HEK293 (cell line): ENCODE measurements at regions not wholly inside any gene's neighbourhood (a gene's known extent, or its start where the extent isn't known, plus 50 kb on each side); places are given as distances from the start of the nearest gene placed in this dataset.

Experiments
- CTCF ChIA-PET: fragments of 350-600 bp; formaldehyde crosslinking; extraction: SDS; loops from one replicate; lab custom pipeline; 2021; ENCODE audit warnings: antibody characterized with exemption; lab: Yijun Ruan, JAX
- POLR2A ChIA-PET: fragments of 300-600 bp; formaldehyde crosslinking; extraction: SDS; loops from one replicate; lab custom pipeline; 2020; ENCODE audit warnings: antibody characterized with exemption, inconsistent platforms; lab: Yijun Ruan, JAX
- H3K27ac ChIP-seq: fragments of 200-500 bp; sonication (Bioruptor generic); 2 replicates; pipeline ENCODE4 v1.5.1; 2014; ENCODE audit warnings: low read depth, low read length, control low read depth, inconsistent platforms; ENCODE audit errors: extremely low read depth
- H3K36me3 ChIP-seq, 2 experiments: fragments of 200-500 bp in 1 of 2; sonication (Bioruptor generic) in 1 of 2; 1 replicate in 1 of 2; 2 replicates in 1 of 2; pipeline ENCODE4 v1.5.1; 2014 to 2017; ENCODE audit warnings: inconsistent platforms in 2 of 2, low read length in 2 of 2; ENCODE audit not compliant: control insufficient read depth in 2 of 2, insufficient read depth in 1 of 2
- H3K4me1 ChIP-seq: fragments of 200-500 bp; sonication (Bioruptor generic); 2 replicates; pipeline ENCODE4 v1.5.1; 2014; ENCODE audit warnings: mild to moderate bottlenecking, low read length, inconsistent platforms; ENCODE audit not compliant: control insufficient read depth, insufficient read depth
- H3K4me3 ChIP-seq: 2 replicates; pipeline ENCODE4 v1.5.1; 2011; ENCODE audit warnings: low read depth, mild to moderate bottlenecking, control low read depth, low read length, moderate library complexity
- H3K9me3 ChIP-seq: fragments of 200-500 bp; sonication (Bioruptor generic); 2 replicates; pipeline ENCODE4 v1.5.1; 2014; ENCODE audit warnings: low read depth, low read length, inconsistent platforms; ENCODE audit not compliant: control insufficient read depth, insufficient read depth
- HOXC10 ChIP-seq: sonication (generic); formaldehyde crosslinking; IDR thresholded peaks from 2 replicates; pipeline ENCODE4 v1.8.1; 2023; ENCODE audit warnings: mild to moderate bottlenecking, missing genetic modification reagents
- KLF1 ChIP-seq: fragments of 450-650 bp; formaldehyde crosslinking; IDR thresholded peaks from 2 replicates; pipeline ENCODE4 v1.5.1; 2016; ENCODE audit warnings: missing biosample characterization, missing genetic modification characterization
- OSR2 ChIP-seq: fragments of 450-650 bp; formaldehyde crosslinking; IDR thresholded peaks from 2 replicates; pipeline ENCODE4 v1.5.1; 2016; ENCODE audit warnings: missing biosample characterization, missing genetic modification characterization
- ZBTB1 ChIP-seq: fragments of 450-650 bp; formaldehyde crosslinking; IDR thresholded peaks from 2 replicates; pipeline ENCODE4 v1.5.1; 2016; ENCODE audit warnings: missing biosample characterization, missing genetic modification characterization
- ZFP37 ChIP-seq: fragments of 450-650 bp; formaldehyde crosslinking; IDR thresholded peaks from 2 replicates; pipeline ENCODE4 v1.5.1; 2016; ENCODE audit warnings: missing biosample characterization, missing genetic modification characterization
- ZNF248 ChIP-seq: fragments of 450-650 bp; formaldehyde crosslinking; IDR thresholded peaks from 2 replicates; pipeline ENCODE4 v1.5.1; 2017; ENCODE audit warnings: missing biosample characterization, missing genetic modification characterization
- ZNF350 ChIP-seq: fragments of 450-650 bp; formaldehyde crosslinking; IDR thresholded peaks from 2 replicates; pipeline ENCODE4 v1.5.0; 2017; ENCODE audit warnings: missing biosample characterization, mild to moderate bottlenecking, missing genetic modification characterization
- ZNF37A ChIP-seq: fragments of 450-650 bp; IDR thresholded peaks from 2 replicates; pipeline ENCODE4 v1.5.1; 2018; ENCODE audit warnings: missing biosample characterization, missing genetic modification characterization
- ZNF473 ChIP-seq: fragments of 450-650 bp; formaldehyde crosslinking; IDR thresholded peaks from 2 replicates; pipeline ENCODE4 v1.5.1; 2017; ENCODE audit warnings: missing biosample characterization, missing genetic modification characterization
- ZNF521 ChIP-seq: fragments of 450-650 bp; formaldehyde crosslinking; IDR thresholded peaks from 2 replicates; pipeline ENCODE4 v1.5.1; 2017; ENCODE audit warnings: missing biosample characterization, mild to moderate bottlenecking, missing genetic modification characterization
- ZNF610 ChIP-seq: fragments of 450-650 bp; formaldehyde crosslinking; IDR thresholded peaks from 2 replicates; pipeline ENCODE4 v1.5.1; 2016; ENCODE audit warnings: missing biosample characterization, missing genetic modification characterization, borderline replicate concordance
- ZNF623 ChIP-seq: fragments of 450-650 bp; formaldehyde crosslinking; IDR thresholded peaks from 2 replicates; pipeline ENCODE4 v1.5.1; 2016; ENCODE audit warnings: missing biosample characterization, missing genetic modification characterization
- ZNF626 ChIP-seq: fragments of 450-650 bp; sonication (Bioruptor Pico); formaldehyde crosslinking; IDR thresholded peaks from 2 replicates; pipeline ENCODE4 v1.5.1; 2018; ENCODE audit warnings: missing biosample characterization, missing genetic modification characterization, inconsistent platforms
- ZNF792 ChIP-seq: fragments of 450-650 bp; formaldehyde crosslinking; IDR thresholded peaks from 2 replicates; pipeline ENCODE4 v1.5.1; 2016; ENCODE audit warnings: missing biosample characterization, missing genetic modification characterization
- TF ChIP-seq, protein P1 (sequence below): fragments of 450-650 bp; formaldehyde crosslinking; IDR thresholded peaks from 2 replicates; pipeline ENCODE4 v1.5.1; 2017; ENCODE audit warnings: missing biosample characterization, missing genetic modification characterization
- TF ChIP-seq, protein P2 (sequence below): fragments of 450-650 bp; formaldehyde crosslinking; IDR thresholded peaks from 2 replicates; pipeline ENCODE4 v1.5.1; 2016; ENCODE audit warnings: missing biosample characterization, missing genetic modification characterization, low read depth
- TF ChIP-seq, protein P3 (sequence below): fragments of 450-650 bp; formaldehyde crosslinking; IDR thresholded peaks from 2 replicates; pipeline ENCODE4 v1.5.1; 2016; ENCODE audit warnings: missing biosample characterization, missing genetic modification characterization, borderline replicate concordance
- TF ChIP-seq, protein P4 (sequence below): fragments of 450-650 bp; formaldehyde crosslinking; IDR thresholded peaks from 2 replicates; pipeline ENCODE4 v1.5.1; 2016; ENCODE audit warnings: missing biosample characterization, missing genetic modification characterization
- TF ChIP-seq, protein P5 (sequence below): fragments of 450-650 bp; formaldehyde crosslinking; IDR thresholded peaks from 2 replicates; pipeline ENCODE4 v1.5.1; 2016; ENCODE audit warnings: missing biosample characterization, missing genetic modification characterization
- TF ChIP-seq, protein P6 (sequence below): fragments of 450-650 bp; formaldehyde crosslinking; IDR thresholded peaks from 2 replicates; pipeline ENCODE4 v1.5.1; 2016; ENCODE audit warnings: missing biosample characterization, missing genetic modification characterization
- TF ChIP-seq, protein P7 (sequence below): sonication (generic); formaldehyde crosslinking; IDR thresholded peaks from 2 replicates; pipeline ENCODE4 v1.8.1; 2022; ENCODE audit warnings: mild to moderate bottlenecking, moderate library complexity, missing genetic modification reagents

DNA sequence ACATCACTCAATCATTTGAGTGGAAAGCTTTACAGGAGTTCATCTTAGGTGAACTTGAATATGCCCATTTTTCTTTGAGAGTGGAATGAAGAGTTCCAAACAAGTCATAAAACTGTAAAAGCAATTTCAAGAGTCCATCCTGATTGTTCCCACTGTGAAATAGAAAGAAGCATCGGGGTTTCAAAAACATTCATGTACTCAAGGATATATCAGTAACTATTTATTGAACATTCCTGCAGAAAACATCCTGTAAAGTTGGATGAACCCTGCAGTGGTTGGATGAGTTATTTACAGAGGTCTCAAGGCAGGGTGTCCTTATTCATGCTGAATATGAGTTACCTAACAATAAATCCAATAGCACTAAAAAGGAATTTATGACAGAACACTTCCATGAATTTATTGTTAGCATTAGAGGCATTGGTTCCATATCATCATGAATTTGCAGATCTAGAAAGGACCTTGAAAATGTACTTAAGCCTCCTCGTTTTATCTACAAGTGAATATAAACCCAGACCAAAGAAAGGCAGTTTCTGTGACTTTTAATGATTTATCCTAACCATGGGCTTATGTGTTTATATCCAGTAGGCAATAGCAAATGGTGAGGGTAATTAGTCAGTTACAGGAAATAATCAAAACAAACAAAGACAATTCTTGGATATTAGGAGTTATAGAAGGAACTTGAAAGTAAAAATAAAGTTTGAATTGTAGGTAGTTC lies 361.9 kb upstream of the KCNMB2 start:
- no peaks in the 10 kb centered on the region for H3K9me3 ChIP-seq
- ChIA-PET POLR2A (no interaction called here), CTCF (no interaction called here)
- no peaks in the 10 kb centered on the region for H3K4me1 ChIP-seq
- no peaks in the 10 kb centered on the region for H3K36me3 ChIP-seq
- H3K27ac ChIP-seq = no peak overlapping the region
- TF ChIP-seq OSR2 (no peak), ZNF792 (tag by site-specific recombination) (no peak), ZNF37A (tag by site-specific recombination) (no peak), ZNF473 (tag by site-specific recombination) (no peak)
- TF ChIP-seq, protein P1, sequence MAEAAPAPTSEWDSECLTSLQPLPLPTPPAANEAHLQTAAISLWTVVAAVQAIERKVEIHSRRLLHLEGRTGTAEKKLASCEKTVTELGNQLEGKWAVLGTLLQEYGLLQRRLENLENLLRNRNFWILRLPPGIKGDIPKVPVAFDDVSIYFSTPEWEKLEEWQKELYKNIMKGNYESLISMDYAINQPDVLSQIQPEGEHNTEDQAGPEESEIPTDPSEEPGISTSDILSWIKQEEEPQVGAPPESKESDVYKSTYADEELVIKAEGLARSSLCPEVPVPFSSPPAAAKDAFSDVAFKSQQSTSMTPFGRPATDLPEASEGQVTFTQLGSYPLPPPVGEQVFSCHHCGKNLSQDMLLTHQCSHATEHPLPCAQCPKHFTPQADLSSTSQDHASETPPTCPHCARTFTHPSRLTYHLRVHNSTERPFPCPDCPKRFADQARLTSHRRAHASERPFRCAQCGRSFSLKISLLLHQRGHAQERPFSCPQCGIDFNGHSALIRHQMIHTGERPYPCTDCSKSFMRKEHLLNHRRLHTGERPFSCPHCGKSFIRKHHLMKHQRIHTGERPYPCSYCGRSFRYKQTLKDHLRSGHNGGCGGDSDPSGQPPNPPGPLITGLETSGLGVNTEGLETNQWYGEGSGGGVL (tag by site-specific recombination) = no peak
- TF ChIP-seq, protein P2, sequence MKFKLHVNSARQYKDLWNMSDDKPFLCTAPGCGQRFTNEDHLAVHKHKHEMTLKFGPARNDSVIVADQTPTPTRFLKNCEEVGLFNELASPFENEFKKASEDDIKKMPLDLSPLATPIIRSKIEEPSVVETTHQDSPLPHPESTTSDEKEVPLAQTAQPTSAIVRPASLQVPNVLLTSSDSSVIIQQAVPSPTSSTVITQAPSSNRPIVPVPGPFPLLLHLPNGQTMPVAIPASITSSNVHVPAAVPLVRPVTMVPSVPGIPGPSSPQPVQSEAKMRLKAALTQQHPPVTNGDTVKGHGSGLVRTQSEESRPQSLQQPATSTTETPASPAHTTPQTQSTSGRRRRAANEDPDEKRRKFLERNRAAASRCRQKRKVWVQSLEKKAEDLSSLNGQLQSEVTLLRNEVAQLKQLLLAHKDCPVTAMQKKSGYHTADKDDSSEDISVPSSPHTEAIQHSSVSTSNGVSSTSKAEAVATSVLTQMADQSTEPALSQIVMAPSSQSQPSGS = no peak
- no peak overlapping the region for H3K4me3 ChIP-seq

DNA sequence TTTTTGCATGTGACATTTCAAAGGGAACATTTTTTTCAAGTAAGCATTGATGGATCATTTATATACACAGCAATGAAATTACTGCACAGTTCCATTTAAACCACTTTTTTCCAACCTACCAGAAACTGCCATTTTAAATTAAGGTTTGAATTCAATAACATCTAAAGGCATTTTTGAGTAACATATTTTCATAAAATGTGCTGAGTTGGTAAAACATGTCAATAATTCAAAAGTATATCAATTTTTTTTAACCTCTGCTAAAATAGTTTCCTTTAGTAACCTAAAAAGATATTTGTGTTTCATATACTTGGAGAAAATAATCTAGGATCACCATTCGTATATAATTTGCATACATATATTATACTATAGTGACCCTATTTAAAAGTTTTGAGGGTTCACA lies 355.1 kb upstream of the KCNMB2 start:
- POLR2A ChIA-PET = no interaction called here
- Histone ChIP-seq H3K27ac (no peak overlapping the region), H3K9me3 (no peaks in the 10 kb centered on the region), H3K4me1 (no peaks in the 10 kb centered on the region), H3K36me3 (no peaks in the 10 kb centered on the region), H3K4me3 (no peak overlapping the region)
- CTCF ChIA-PET = interaction anchor here (0.6 kb wide), 1 partner anchor 195 kb away, joined by 4 read pairs; no protein-coding TSS in a partner anchor
- TF ChIP-seq, protein P3, sequence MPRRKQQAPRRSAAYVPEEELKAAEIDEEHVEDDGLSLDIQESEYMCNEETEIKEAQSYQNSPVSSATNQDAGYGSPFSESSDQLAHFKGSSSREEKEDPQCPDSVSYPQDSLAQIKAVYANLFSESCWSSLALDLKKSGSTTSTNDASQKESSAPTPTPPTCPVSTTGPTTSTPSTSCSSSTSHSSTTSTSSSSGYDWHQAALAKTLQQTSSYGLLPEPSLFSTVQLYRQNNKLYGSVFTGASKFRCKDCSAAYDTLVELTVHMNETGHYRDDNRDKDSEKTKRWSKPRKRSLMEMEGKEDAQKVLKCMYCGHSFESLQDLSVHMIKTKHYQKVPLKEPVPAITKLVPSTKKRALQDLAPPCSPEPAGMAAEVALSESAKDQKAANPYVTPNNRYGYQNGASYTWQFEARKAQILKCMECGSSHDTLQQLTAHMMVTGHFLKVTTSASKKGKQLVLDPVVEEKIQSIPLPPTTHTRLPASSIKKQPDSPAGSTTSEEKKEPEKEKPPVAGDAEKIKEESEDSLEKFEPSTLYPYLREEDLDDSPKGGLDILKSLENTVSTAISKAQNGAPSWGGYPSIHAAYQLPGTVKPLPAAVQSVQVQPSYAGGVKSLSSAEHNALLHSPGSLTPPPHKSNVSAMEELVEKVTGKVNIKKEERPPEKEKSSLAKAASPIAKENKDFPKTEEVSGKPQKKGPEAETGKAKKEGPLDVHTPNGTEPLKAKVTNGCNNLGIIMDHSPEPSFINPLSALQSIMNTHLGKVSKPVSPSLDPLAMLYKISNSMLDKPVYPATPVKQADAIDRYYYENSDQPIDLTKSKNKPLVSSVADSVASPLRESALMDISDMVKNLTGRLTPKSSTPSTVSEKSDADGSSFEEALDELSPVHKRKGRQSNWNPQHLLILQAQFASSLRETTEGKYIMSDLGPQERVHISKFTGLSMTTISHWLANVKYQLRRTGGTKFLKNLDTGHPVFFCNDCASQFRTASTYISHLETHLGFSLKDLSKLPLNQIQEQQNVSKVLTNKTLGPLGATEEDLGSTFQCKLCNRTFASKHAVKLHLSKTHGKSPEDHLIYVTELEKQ (tag by site-specific recombination) = no peak
- TF ChIP-seq ZNF626 (tag by site-specific recombination) = no peak
- TF ChIP-seq, protein P4, sequence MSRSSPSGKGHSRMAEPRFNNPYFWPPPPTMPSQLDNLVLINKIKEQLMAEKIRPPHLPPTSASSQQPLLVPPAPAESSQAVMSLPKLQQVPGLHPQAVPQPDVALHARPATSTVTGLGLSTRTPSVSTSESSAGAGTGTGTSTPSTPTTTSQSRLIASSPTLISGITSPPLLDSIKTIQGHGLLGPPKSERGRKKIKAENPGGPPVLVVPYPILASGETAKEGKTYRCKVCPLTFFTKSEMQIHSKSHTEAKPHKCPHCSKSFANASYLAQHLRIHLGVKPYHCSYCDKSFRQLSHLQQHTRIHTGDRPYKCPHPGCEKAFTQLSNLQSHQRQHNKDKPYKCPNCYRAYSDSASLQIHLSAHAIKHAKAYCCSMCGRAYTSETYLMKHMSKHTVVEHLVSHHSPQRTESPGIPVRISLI (tag by site-specific recombination) = no peak
- no peak for TF ChIP-seq ZNF623
- no peak for TF ChIP-seq ZNF521
- no peak for TF ChIP-seq ZNF610 (tag by site-specific recombination)
- TF ChIP-seq ZNF248 (tag by site-specific recombination) = no peak
- TF ChIP-seq KLF1 (tag by site-specific recombination) = no peak
- no peak for TF ChIP-seq ZFP37 (tag by site-specific recombination)
- TF ChIP-seq, protein P5, sequence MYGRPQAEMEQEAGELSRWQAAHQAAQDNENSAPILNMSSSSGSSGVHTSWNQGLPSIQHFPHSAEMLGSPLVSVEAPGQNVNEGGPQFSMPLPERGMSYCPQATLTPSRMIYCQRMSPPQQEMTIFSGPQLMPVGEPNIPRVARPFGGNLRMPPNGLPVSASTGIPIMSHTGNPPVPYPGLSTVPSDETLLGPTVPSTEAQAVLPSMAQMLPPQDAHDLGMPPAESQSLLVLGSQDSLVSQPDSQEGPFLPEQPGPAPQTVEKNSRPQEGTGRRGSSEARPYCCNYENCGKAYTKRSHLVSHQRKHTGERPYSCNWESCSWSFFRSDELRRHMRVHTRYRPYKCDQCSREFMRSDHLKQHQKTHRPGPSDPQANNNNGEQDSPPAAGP (tag by site-specific recombination) = no peak
- TF ChIP-seq, protein P6, sequence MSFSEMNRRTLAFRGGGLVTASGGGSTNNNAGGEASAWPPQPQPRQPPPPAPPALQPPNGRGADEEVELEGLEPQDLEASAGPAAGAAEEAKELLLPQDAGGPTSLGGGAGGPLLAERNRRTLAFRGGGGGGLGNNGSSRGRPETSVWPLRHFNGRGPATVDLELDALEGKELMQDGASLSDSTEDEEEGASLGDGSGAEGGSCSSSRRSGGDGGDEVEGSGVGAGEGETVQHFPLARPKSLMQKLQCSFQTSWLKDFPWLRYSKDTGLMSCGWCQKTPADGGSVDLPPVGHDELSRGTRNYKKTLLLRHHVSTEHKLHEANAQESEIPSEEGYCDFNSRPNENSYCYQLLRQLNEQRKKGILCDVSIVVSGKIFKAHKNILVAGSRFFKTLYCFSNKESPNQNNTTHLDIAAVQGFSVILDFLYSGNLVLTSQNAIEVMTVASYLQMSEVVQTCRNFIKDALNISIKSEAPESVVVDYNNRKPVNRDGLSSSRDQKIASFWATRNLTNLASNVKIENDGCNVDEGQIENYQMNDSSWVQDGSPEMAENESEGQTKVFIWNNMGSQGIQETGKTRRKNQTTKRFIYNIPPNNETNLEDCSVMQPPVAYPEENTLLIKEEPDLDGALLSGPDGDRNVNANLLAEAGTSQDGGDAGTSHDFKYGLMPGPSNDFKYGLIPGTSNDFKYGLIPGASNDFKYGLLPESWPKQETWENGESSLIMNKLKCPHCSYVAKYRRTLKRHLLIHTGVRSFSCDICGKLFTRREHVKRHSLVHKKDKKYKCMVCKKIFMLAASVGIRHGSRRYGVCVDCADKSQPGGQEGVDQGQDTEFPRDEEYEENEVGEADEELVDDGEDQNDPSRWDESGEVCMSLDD (tag by site-specific recombination) = no peak
- TF ChIP-seq ZNF350 = no peak
- TF ChIP-seq HOXC10 (CRISPR knock-in tag) = no peak
- TF ChIP-seq ZBTB1 (tag by site-specific recombination) = no peak
- TF ChIP-seq, protein P7, sequence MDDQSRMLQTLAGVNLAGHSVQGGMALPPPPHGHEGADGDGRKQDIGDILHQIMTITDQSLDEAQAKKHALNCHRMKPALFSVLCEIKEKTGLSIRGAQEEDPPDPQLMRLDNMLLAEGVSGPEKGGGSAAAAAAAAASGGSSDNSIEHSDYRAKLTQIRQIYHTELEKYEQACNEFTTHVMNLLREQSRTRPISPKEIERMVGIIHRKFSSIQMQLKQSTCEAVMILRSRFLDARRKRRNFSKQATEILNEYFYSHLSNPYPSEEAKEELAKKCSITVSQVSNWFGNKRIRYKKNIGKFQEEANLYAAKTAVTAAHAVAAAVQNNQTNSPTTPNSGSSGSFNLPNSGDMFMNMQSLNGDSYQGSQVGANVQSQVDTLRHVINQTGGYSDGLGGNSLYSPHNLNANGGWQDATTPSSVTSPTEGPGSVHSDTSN = no peak
